Ovary (tissue), 3 donors: ENCODE measurements at regions not wholly inside any gene's neighbourhood (a gene's known extent, or its start where the extent isn't known, plus 50 kb on each side); places are given as distances from the start of the nearest gene placed in this dataset.

Source experiments
- EP300 ChIP-seq: sonication (generic); formaldehyde crosslinking; IDR thresholded peaks from one replicate; pipeline ENCODE4 v1.6.1; 2017; ENCODE audit warnings: antibody characterized with exemption
- POLR2A ChIP-seq: fragments of 450-650 bp; IDR thresholded peaks from one replicate; pipeline ENCODE4 v1.6.1; 2017; ENCODE audit warnings: antibody characterized with exemption, mild to moderate bottlenecking, moderate library complexity
- TF ChIP-seq, protein P1 (sequence below), 3 donors: fragments of 450-650 bp in 2 of 3; fragments of 200-600 bp in 1 of 3; IDR thresholded peaks; one replicate each; pipeline versions ENCODE4 v1.5.1 to v1.8.0; 2016 to 2022; ENCODE audit warnings: antibody characterized with exemption in 3 of 3, mild to moderate bottlenecking in 1 of 3
- donor health status: DM: no; HTN: no; CAD: no.

DNA sequence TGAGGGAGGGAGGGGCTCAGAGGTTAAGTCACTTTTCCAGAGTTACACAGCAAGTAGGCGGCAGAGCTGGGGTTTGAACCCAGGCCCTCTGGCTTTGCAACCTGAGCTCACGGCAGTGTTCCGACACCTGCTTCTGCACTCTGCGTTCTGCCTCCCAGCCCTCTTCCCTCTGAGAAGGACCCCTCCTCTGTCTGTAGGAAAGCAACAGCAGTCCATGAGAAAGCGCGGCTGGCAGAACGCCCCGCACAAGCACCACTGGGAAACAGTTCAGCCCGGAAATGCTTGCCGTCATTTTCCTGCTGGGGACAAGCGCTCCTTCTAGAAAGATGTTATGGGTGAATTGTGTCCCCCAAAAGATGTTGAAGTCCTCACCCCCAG lies 241.1 kb downstream of the NPHP4 start:
- TF ChIP-seq POLR2A (no peak), EP300 (no peak)
- TF ChIP-seq, protein P1, sequence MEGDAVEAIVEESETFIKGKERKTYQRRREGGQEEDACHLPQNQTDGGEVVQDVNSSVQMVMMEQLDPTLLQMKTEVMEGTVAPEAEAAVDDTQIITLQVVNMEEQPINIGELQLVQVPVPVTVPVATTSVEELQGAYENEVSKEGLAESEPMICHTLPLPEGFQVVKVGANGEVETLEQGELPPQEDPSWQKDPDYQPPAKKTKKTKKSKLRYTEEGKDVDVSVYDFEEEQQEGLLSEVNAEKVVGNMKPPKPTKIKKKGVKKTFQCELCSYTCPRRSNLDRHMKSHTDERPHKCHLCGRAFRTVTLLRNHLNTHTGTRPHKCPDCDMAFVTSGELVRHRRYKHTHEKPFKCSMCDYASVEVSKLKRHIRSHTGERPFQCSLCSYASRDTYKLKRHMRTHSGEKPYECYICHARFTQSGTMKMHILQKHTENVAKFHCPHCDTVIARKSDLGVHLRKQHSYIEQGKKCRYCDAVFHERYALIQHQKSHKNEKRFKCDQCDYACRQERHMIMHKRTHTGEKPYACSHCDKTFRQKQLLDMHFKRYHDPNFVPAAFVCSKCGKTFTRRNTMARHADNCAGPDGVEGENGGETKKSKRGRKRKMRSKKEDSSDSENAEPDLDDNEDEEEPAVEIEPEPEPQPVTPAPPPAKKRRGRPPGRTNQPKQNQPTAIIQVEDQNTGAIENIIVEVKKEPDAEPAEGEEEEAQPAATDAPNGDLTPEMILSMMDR (IDR thresholded peaks at IDR 0.05) = no peak
